ENCODE measurements at regions not wholly inside any gene's neighbourhood (a gene's known extent, or its start where the extent isn't known, plus 50 kb on each side); places are given as distances from the start of the nearest gene placed in this dataset.

DNA sequence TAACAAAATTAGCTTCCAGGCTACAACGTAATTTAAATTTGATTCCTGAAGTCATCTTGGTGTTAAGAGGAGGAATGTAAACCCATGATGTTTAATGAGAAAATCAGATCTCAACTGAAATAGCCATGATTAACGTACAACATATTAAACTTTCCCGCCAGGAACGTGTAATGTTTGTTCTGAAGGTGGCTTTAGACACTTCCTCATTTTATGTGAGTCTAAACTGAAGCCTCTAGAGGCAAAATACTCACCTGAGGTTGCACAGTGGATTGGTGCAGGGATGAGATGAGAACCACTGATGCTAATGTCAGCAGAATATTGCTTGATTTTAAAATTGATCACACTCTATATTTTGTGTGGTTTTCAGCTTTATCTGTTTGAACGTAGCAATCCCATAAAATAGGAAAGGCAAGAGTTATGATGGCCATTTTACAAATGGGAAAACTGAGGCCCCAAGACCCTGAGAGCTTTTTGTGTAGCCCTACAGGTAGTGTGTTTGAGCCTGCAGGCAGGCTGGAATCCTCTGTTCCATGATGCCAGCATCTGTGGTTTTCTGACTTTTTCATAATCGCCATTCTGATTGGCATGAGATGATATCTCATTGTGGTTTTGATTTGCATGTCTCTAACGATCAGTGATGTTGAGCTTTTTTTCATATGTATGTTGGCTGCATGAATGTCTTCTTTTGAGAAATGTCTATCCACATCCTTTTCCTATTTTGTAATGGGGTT lies 243.7 kb upstream of the BMPER start:
- DNase-seq, result no peak

DNA sequence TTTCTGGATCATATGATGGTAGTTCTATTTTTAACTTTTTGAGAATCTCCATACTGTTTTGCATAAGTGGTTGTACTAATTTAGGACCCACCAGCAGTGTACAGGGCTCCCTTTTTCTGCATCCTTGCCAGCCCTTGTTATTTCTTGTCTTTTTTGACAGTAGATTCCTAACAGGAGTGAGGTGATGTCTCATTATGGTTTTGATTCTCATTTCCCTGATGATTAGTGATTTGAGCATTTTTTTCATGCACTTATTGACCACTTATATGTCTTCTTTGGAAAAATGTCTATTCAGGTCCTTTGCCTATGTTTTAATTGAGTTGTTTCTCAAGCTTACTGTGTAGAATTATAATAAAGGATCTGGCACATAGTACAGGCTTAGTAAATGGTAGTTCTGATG lies 238.8 kb upstream of the BMPER start:
- DNase-seq, result no peak

DNA sequence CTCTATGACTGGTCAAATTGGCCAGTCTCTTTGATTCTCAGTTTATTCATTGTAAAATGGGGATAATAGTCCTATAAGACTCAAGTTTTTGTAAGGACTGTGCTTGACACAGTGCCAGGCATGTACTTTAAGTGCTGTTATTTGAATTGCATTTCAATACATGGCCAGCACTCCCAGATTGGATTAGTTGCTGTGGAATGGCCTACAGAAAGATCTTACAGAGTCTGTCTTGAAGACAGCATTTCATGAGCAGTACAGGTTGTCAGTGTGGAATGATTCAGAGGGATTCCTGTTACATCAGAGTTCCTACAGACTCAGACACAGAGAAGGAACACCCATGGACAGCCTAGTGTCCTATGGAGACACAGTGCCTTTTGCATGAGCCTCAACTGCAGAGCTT lies 238.1 kb upstream of the BMPER start:
- no peak for DNase-seq

DNA sequence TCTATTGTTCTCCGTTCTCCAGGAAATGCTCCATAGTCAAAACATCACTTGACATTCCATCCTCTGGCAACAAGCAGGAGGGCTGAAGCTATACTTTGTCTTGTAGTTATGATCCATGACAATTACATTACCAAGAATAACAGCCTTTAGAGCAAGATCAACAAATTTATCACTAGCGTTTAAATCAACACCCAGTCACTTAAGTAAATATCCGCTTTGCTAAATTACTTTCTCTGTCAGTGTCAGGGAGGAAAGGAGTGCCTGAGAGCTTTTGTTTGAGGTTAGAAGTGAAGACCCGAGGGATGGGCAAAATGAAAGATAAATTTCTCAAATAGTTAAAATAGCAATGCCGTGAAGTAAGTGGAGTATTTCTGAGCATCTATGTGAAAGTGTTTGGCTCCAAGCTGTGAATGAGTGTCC lies 236.1 kb upstream of the BMPER start:
- no peak for DNase-seq

- no peak for DNase-seq
Measured at GRCh38 chr7:33671531-33672262, 233.6 kb upstream of the BMPER start.

DNA sequence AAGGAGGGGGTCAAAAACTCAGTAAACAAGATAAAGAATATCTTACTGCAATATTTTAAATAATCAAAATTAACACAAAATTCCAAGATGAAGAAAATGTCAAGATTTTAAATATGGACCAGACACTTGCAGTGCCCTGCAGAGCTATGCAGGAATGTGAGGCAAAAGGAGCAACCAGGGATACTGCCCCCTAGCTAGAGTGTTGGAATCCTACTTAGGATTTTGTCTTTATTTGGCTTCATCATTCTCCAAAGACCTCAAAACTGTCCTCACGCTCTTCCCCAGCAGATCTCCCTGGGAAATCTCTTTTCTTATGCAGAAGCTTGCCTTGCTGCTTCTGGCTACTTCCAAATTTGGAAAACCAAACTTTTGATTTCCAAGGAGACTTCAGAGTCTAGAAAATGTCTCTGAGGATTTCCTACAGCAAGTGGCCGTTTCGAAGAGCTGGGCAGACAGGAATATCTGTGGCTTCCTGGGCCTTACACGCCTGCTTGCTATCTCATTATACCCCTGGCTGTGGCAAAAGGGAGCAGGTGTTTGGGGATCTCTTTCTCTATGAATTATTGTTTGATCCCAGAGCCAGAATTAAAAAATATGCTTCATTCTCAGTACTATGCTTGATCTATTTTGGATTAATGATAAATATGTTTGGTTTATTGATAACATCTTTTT lies 232.2 kb upstream of the BMPER start:
- no peak for DNase-seq

DNA sequence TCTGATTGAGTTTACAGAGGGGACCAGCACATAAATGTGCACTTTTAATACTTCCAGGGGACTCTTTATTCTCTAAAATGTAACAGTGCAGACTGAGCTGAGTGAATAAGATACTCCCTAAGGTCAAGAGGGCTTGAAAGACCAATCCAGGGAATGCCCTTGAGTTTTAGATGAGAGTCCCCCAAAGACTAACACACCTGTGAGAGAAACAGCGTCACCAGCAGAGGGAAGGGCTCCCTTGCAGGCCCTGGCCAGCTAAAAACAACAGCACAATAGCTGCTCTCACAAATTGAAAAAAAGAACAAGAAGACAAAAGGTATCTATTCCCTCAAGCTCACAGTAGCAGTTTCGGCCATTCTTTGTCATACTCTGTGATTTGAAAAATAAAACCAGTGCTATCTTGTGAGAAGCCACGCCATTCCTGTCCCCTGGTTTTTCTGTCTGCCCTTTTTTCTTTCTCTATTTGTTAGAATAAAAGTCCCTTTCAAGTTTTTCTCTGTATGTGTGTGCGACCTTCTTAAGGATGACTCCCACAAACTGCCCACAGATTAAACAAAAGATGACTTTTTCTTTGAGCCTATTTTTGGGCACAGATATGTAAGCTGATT lies 230.4 kb upstream of the BMPER start:
- DNase-seq, result no peak

DNA sequence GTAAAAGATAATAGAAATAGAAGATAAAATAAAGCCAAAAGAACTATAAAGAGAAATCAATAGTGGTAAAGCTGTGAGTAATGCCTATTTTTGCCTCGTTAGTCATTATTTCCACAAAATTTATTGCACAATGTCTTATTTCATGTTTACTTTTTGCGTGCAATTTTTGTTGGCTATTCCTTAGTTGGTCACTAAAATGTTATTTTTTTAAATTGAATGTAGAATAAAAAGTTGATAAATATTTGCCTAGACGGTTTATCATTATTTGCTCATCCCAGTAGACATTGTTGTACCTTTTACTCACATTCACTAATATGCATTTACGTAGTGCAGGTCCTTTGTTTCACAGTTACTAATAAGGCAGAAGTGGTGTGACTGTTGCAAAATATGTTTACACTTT lies 227.8 kb upstream of the BMPER start:
- no peak for DNase-seq

- DNase-seq, result no peak
Measured at GRCh38 chr7:33678569-33679335, 226.6 kb upstream of the BMPER start.

- DNase-seq, result no peak
Measured at GRCh38 chr7:33680682-33681081, 224.7 kb upstream of the BMPER start.

GRCh38 chr7:33685503-33685902 lies 219.8 kb upstream of the BMPER start:
- DNase-seq, result no peak

GRCh38 chr7:33685981-33686683 lies 219.2 kb upstream of the BMPER start:
- DNase-seq, result no peak

DNA sequence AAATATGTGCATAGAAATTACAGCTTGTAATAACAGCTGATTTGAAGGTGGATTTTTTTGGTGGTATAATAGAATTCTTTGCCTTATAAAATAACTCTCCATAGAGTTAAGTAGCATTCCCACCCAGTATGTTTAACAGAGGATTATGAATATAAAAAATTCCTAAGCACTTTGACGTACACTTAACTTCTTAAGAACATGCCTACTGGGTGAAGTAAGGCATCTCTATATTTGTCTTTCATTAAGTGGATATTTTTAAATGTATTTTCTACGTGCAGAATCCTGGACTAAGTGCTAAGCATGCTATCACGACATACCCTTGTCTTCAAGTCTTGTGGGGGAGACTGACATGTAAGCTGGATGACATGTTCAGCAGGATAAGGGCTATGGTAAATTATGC lies 217.7 kb upstream of the BMPER start:
- no peak for DNase-seq

GRCh38 chr7:33691180-33691579 lies 214.2 kb upstream of the BMPER start:
- DNase-seq, result no peak

GRCh38 chr7:33692956-33693355 lies 212.4 kb upstream of the BMPER start:
- DNase-seq, result no peak

DNA sequence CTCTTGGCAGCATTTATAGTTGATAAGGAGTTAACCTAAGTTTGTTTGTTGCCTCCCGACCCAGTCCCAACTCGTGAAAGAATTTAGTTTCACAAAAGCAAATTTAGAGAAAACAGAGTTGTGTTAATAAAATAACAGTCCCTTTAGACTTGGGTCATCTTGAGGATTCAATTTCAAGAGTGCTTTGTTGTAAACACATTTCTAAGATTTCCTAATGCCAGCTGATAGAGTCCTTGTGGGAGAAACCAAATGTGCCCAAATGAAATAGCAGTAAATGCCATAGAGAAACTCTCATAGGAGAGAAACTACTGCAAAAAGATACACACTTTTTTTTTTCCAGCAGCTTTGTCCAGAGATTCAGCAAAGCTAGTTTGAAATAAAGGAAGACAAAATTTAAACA lies 211.3 kb upstream of the BMPER start:
- DNase-seq, result no peak

GRCh38 chr7:33697616-33698015 lies 207.7 kb upstream of the BMPER start:
- DNase-seq, result no peak

DNA sequence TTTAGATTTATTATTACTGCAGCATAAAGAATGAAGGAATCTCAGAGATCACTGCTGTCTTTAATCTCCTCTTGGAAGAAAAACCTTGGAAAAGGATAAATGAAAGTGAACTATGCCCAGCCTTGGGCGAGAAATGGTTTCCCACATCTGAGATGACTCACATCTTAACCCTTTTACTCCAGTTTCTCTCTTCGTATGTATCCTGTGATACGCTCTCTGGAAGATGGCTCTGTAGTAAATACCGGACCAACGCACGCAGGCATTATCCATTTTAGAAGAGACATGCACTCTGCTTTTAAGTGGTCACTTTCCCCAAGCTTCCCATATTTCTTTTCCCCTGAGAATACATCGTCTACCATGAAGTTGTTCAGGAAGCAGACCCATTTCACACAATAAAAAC lies 207.3 kb upstream of the BMPER start:
- no peak for DNase-seq

DNA sequence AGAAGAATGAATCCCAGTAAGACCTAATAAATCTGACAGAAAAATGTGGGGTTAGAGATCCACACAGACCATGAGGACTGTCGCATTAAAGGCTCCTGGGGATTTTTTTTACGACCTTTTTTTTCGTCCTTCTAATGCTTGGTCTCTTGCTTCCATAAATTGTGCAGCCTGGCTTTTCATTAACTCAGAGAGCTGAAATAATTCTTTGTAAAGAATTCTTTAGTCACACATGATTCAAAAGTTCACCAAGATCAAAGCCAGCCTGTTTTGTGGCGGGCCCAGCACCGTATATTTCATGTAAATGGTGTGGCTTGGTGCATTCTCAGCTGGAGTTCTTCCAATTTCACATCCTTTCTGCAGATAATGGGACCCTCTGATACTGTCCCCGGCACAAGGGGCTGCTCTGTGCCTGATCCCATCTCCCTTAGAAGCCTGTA lies 206.6 kb upstream of the BMPER start:
- DNase-seq, result no peak

GRCh38 chr7:33700001-33700899 lies 205.1 kb upstream of the BMPER start:
- DNase-seq, result no peak

DNA sequence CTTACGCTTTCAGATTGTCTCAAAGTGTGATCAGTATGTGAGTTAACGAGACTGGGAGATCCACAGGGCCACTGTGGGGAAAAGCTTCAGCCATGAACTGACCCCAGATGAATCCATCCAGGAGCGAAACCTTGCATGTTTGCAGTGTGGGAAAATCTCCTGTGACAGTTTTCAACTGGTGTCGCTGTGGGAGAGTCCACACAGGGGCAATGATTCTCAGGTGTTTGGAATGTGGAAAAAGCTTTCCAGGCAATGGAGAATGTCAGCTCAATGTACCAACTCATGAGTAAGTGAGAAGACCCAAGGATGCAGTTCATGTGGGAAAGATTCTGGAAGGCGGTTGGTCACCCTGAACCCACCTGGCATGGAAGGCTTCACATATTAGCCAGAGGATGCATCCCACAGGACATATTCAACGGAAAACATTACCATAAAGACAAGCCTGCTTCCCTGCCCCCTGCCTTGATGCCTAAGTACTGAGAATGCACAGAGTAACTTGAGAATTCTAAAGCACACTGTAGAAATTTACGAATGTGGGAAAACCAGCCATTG lies 204.1 kb upstream of the BMPER start:
- no peak for DNase-seq

Measured in OCI-M1 (cell line).